ENCODE measurements at regions not wholly inside any gene's neighbourhood (a gene's known extent, or its start where the extent isn't known, plus 50 kb on each side); places are given as distances from the start of the nearest gene placed in this dataset.

- Histone ChIP-seq H3K27ac (no peak overlapping the region), H3K9me3 (no peaks in the 10 kb centered on the region), H3K36me3 (no peaks in the 10 kb centered on the region), H3K4me3 (replicated peaks in 1 of 3) (no peak overlapping the region), H3K27me3 (no peaks in the 10 kb centered on the region), H3K4me1 (no peaks in the 10 kb centered on the region)
- WGBS, 2 donors, result 20 to 34% methylated on average over 5 of the region's 5 CpGs
- DNase-seq, result no peak
- intact Hi-C loops (cut with DNase I), result no loop called here
- TF ChIP-seq POLR2A (IDR thresholded peaks at IDR 0.05), result no peak
- TF ChIP-seq CTCF (IDR thresholded peaks at IDR 0.05), result no peak
These were observed 1676.9 kb downstream of the PCDH9 start for GRCh38 chr13:65553096-65553727.

GRCh38 chr13:65551208-65551607 is 1678.9 kb downstream of the PCDH9 start:
- no peaks in the 10 kb centered on the region for H3K4me1 ChIP-seq
- TF ChIP-seq POLR2A (IDR thresholded peaks at IDR 0.05) (no peak), CTCF (IDR thresholded peaks at IDR 0.05) (no peak)
- no peak for DNase-seq
- intact Hi-C loops (cut with DNase I), result no loop called here
- H3K4me3 ChIP-seq (replicated peaks in 1 of 3), result no peak overlapping the region
- H3K27ac ChIP-seq, result no peak overlapping the region
- no peaks in the 10 kb centered on the region for H3K27me3 ChIP-seq
- H3K9me3 ChIP-seq, result no peaks in the 10 kb centered on the region
- H3K36me3 ChIP-seq, result no peaks in the 10 kb centered on the region

GRCh38 chr13:65540175-65540574 is 1690.0 kb downstream of the PCDH9 start:
- H3K4me1 ChIP-seq, result no peaks in the 10 kb centered on the region
- H3K9me3 ChIP-seq, result no peaks in the 10 kb centered on the region
- intact Hi-C loops (cut with DNase I), result no loop called here

GRCh38 chr13:65535370-65535769 is 1694.8 kb downstream of the PCDH9 start:
- Histone ChIP-seq H3K27me3 (no peaks in the 10 kb centered on the region), H3K4me1 (no peaks in the 10 kb centered on the region), H3K27ac (no peak overlapping the region), H3K36me3 (no peaks in the 10 kb centered on the region), H3K4me3 (replicated peaks in 1 of 3) (no peak overlapping the region), H3K9me3 (no peaks in the 10 kb centered on the region)
- TF ChIP-seq CTCF (IDR thresholded peaks at IDR 0.05) (no peak), POLR2A (IDR thresholded peaks at IDR 0.05) (no peak)
- intact Hi-C loops (cut with DNase I), result no loop called here
- no peak for DNase-seq
- WGBS, 2 donors, result 81 to 82% methylated on average over 1 of the region's 1 CpG

More at GRCh38 chr13:65540175-65540574, 1690.0 kb downstream of the PCDH9 start:
- Histone ChIP-seq H3K27me3 (no peaks in the 10 kb centered on the region), H3K4me3 (replicated peaks in 1 of 3) (no peak overlapping the region), H3K36me3 (no peaks in the 10 kb centered on the region), H3K27ac (no peak overlapping the region)
- WGBS, 2 donors, result 81 to 86% methylated on average over 3 of the region's 3 CpGs
- no peak for DNase-seq
- no peak for TF ChIP-seq POLR2A (IDR thresholded peaks at IDR 0.05)

GRCh38 chr13:65532231-65532630 is 1697.9 kb downstream of the PCDH9 start:
- no peak for DNase-seq
- no peaks in the 10 kb centered on the region for H3K9me3 ChIP-seq
- no peak overlapping the region for H3K27ac ChIP-seq
- WGBS, 2 donors, result 73 to 76% methylated on average over 4 of the region's 4 CpGs
- no peaks in the 10 kb centered on the region for H3K27me3 ChIP-seq
- intact Hi-C loops (cut with DNase I), result no loop called here
- no peaks in the 10 kb centered on the region for H3K36me3 ChIP-seq
- H3K4me3 ChIP-seq (replicated peaks in 1 of 3), result no peak overlapping the region
- no peaks in the 10 kb centered on the region for H3K4me1 ChIP-seq
- TF ChIP-seq POLR2A (IDR thresholded peaks at IDR 0.05) (no peak), CTCF (IDR thresholded peaks at IDR 0.05) (no peak)
